Kidney capillary endothelial cell (primary cell): ENCODE measurements at regions not wholly inside any gene's neighbourhood (a gene's known extent, or its start where the extent isn't known, plus 50 kb on each side); places are given as distances from the start of the nearest gene placed in this dataset.
"Not testable (repeated sequence)": the region's sequence is repeated elsewhere in the genome, so short reads cannot be mapped to it uniquely, and the experiment has no call there.

Experiments
- DNase-seq: peaks from one replicate; pipeline ENCODE4 v3.0.0-alpha.2; 2018; ENCODE audit warnings: low spot score

DNA sequence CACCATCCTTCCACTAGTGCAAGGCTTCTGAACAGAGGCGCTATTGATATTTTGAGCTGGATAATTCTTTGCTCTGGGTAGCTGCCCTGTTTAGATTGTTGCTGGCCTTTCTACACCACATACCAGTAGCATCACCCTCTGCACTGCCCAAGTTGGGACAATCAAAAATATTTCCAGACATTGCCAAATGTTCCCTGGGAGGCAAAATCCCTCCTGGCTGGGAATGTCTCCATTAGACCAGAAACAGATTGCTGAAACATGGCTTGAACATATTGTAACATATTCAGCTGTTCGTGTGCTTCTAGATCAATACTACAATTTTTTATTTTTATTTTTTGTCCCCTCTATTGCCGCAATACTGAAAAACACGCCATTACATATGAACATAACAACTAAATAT, 174.6 kb downstream of the ABCA8 start:
- no peak for DNase-seq

DNA sequence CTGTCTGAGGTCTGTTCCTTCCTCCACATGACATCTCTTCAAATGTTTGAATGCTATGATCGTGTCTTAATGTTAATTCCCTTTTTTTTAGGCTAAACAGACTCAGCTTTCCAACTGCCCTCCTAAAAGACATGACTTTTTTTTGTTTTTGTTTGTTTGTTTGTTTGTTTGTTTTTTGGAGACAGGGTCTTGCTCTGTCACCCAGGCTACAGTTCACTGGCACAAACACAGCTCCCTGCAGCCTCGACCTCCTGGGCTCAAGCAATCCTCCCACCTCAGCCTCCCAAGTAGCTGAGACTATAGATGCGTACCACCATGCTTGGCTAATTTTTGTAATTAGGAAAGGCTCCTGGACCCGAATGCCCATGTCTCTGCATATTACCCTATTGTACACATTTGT, 176.5 kb downstream of the ABCA8 start:
- no peak for DNase-seq

DNA sequence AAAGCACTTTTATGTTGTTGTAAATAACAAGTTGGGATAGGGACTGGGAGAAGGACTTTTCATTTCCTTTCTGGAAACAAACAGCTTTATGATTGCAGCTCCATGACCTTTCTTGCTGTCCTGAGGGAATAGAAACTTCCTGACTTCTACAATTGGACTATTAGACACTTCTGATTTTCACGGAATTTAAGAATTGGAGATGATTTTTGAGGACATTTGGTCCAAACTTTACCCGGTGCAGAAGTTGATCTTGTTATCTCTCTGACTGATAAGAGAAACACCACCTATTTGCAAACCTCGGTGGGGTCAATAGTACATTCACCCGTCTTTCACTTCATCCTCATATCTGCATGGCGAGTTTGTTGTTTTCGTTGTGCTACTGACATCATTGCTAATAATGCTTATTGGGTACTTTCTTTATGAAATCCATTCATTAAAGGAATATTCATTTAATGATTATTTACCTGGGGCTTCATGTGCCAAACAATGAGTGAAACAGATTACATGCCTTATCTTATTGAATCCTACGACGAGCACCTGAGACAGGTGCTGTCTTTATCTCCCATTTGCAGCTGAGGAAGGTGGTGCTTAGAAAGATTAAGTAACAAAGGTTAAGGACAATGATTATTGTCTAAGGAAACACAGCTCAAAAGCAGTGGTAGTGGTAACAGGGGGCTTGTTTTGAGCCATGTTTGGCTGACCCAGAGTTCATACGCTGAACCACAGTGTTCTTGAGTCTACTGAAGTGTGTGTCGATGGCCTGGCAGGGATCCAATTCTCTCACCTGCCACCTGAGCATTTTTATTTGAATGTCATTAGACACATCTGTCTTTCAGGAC, 176.9 kb upstream of the FAM20A start:
- DNase-seq: no peak

DNA sequence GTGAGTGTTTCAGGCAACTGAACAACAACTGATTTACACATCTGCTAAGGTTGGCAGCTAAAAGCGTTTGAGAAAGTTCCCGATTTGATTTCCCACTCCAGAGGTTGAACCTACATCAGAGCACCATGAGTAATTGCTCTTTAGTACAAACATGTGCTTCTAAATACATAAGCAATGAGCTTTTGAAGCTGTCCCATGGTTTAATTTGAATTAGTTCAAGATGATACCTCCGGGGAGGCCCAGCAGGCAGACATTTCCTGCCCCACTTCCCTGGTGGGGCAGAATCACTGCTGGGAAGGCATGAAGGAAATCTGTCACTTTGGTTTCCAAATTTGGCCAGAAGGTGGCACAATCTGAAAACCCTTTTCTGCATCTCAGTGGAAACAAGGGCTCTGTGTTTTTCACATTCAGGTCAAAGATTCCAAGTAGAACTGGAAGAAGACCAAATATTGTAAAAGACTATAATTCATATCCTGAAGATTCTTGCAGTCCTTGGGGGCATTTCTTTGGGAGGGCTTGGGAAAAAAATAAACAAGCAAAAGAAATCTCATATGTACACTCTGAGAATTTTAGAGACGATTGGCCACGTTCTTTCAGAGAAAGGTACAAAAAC, 176.2 kb upstream of the FAM20A start:
- peak; percentile 82 for DNase-seq

DNA sequence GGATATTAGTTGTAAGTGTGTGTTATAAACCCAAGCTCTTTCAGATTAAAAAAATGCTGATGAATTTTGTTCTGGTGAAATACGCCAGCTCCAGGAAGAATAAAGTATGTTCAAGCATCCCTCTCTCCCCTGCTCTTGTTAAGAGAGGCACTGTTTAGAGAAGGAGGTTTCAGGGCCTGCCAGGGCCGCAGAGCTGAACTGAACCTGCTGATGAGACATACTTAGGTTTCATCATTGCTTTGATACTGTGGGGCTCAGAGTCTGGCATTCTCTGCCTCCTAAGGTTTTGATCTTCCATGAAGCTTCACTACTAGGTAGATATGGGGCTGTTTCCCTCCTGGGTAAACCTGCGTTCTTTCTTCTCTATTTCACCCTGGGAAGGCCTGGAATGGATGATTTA, 175.3 kb upstream of the FAM20A start:
- DNase-seq: no peak

DNA sequence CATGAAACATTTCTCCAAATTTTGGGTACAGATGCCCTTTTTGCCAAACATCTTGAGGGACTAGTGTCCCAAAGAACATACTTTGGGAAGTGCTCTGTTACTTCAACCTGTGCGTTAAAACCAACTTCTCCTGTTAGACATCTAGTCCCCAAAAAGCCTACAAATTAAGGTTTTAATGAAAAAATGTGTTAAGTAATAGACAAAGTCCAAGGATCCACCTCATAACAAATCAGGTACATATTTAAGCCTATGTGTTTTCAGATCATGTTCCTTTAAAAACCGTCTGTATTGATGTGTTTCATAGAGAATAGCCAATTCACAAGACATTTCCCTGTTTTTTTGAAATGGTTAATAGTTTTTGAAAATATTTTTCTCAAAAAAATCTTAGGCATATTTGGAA, 174.8 kb upstream of the FAM20A start:
- DNase-seq: no peak

DNA sequence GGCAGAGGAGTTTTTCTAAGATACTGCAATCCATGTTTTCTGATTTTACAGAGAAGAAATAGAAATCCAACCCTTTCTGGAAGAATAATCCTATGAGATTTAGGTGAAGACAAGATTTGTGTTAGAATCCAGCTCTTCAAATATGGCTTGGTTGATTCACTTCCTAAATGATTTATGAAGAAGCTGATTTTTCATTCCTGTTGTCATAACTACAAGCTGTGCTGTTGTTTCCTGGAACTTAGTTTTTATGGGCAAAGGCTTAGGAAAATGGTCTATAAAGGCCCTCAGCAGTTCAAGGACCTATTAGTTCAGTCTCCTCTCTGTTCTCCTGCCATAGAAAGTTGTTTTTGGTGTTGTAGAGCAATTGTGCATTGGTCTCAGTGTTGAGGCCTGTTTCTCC, 174.2 kb upstream of the FAM20A start:
- peak; percentile 41 for DNase-seq

DNA sequence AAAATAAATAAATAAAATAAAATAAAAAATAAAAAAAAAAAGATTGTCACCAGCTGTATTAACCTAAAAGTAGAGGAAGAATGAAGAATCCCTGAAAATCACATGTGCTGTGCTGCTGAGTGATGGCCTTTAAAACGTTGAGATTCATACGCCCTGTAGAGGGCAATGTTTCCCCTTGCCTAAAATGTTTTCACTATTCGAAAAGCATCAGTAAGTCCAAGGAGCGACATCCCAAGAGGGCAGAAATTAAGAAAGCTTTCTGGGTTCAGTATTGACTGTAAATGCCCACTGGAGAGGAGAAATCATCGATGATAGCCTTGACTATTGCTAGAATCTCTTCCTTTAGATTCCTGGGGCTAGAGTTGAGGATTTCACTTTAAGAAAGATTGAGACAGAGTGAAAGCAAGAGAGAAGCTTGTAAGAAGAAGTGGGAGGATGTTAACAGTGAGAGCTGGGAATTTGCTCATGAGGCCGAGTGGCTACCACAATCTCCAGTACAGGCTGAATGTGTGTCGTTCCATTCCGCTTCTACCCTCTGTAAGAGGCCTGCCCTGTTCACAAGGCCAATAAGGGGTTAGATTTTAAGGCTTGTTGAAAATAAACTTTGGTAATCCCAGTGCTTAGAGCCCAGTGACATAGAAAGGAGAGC, 170.8 kb upstream of the FAM20A start:
- DNase-seq: peak; percentile 57

DNA sequence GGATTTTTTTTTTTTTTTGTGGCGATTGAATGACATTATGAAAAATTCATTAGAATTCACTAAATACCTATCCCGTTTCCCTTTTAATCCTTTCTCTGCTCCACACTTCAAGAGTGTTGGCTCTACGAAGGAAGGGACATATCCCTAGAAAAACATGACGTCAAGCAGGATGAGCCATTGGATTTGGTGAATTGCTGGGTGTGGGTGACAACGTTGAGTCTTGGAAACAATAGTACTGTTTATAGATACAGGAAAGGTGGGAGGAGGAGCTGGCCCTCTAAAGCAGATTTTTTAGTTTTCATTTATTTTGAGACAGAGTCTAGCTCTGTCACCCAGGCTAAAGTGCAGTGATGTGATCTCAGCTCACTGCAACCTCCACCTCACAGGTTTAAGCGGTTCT, 167.6 kb upstream of the FAM20A start:
- peak; percentile 38 for DNase-seq

DNA sequence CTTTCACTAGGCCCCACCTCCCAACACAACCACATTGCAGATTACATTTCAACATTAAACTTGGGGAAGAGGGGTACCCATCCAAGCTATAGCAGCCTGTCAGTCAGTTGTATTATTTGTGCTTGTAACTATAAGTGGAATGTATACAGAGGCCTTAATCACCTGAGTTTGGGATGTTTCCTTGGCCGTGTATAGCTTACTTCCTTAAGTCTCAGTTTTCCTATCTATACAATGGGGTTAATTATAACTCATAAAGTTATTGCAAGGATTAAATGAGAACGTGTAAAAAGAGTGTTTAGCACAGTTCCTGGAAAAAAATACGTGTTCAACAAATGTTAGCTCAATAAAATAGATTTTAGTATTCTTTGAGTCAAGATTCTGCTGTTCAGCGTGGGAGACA, 165.5 kb upstream of the FAM20A start:
- DNase-seq: no peak

DNA sequence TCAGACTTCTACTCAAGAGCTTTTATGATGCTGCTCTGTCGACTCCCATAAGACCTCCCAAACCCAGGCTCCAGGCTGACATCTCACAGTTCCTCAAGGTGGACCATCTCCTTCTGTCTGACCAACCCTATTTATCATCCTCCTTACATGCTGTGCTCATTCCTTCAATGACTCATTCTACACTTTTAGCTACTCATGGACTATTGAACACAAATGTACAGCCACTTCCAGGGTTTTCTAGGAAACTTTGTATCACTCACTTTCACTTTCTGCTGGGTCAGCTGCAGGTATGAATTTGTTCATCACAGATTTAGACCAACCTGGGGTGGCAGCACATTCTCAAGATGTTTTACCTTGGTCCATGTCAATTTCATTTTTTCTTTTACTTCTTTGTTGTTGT, 162.4 kb upstream of the FAM20A start:
- DNase-seq: no peak

DNA sequence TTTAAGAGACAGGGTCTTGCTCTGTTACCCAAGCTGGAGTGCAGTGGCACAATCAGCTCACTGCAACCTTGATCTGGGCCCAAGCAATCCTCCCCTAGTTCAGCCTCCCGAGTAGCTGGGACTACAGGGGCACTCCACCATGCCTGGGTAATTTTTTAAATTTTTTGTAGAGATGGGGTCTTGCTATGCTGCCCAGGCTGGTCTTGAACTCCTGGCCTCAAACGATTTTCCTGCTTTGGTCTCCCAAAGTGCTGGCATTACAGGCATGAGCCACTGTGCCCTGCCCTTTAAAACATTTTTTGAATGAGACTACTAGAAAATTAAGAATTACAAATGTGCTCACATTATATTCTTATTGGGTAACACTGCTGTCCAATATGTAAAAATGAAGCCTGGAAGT, 161.7 kb upstream of the FAM20A start:
- DNase-seq: no peak

DNA sequence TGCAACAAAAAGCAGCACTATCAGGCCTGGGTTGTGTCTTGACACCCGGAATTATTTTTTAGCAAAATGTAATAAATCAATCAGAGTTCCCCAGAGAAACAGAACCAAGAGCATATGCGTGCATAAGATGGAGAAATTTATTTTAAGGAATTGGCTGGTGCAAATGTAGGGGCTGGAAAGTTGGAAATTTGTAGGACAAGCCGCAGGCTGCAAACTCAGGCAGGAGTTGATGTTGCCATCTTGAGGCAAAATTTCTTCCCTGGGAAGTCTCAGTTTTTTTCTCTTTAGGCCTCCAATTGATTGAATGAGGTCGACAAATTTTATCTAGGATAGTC, 158.9 kb upstream of the FAM20A start:
- DNase-seq: no peak

DNA sequence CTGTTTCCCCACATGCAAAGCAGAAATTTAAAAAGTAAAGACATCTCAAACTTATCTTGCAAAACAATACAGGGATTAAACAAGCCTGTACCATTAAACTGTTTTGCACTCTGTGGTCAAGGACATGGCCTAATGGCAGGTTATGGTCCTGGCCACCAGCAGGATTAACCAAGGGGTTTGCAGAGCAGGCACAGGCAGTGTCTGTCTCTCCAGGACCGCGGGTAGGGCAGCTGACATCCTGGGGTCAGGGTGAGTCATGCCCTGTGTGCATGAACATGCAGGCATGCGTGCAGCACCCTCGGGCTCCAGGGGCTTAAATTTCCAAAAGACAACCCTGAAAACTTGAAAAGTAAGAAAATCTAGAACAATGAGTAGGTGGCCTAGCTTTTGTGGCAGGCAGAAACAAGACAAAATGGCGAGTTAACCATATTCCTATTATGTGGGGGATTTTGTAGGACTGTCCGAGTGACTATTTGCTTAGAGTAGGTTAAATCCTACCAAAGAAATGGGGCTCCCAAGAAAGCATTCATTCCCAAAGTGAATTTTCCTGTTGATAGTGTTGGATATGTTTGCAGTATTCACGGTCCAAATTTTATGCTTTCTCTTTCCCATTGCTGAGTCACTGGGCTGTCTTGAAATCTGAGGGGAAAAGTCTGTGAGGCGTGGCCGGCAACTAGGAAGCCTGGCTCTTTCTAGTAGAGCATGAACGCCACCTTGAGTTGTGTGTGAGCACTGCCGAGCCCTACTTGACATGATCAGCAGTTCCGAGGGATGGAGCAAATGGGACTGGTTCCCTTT, 158.4 kb upstream of the FAM20A start:
- DNase-seq: peak; percentile 92

DNA sequence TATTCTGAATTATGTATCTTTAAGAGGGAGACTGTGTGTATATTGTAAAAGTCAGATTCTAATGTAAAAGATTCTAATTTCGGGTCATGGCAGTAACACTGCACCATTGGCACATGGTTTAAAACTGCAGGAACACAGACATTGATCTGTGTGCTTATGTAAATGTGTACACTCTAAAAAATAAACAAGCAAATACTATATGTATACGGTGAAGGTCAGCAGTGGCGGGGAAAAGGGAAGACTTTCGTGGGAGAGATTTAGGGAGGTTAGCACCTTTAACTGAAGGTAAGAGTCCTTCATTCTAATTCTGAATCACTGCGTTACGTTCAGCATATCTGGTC, 157.8 kb upstream of the FAM20A start:
- DNase-seq: no peak

DNA sequence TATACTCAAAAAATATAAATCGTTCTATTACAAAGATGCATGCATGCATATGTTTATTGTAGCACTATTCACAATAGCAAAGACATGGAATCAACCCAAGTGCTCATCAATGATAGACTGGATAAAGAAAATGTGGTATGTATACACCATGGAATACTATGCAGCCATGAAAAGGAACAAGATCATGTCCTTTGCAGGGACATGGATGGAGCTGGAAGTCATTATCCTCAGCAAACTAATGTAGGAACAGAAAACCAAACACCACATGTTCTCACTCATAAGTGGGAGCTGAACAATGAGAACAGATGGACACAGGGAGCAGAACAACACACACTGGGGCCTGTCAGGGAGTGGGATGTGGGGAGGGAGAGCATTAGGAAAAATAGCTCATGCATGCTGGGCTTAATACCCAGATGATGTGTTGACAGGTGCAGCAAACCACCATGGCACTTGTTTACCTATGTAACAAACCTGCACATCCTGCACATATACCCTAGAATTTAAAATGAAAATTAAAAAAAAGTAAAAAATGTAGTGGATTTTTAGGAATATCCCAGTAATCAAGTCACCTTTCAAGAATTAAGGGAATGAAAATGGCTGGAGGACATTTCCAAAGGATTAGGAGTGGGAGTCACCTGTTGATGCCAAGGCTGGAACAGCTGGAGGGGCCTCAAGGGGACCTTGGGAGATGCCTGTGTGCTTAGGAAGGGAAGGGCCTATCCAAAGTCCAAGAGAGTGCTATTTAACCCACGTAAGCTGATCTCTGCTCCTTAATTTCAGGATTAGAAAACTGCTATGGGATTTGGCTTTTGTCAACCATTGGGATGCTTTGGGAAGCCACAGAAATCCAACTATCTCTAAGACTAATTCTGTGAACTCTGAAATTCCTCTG, 156.9 kb upstream of the FAM20A start:
- not testable (repeated sequence) for DNase-seq

DNA sequence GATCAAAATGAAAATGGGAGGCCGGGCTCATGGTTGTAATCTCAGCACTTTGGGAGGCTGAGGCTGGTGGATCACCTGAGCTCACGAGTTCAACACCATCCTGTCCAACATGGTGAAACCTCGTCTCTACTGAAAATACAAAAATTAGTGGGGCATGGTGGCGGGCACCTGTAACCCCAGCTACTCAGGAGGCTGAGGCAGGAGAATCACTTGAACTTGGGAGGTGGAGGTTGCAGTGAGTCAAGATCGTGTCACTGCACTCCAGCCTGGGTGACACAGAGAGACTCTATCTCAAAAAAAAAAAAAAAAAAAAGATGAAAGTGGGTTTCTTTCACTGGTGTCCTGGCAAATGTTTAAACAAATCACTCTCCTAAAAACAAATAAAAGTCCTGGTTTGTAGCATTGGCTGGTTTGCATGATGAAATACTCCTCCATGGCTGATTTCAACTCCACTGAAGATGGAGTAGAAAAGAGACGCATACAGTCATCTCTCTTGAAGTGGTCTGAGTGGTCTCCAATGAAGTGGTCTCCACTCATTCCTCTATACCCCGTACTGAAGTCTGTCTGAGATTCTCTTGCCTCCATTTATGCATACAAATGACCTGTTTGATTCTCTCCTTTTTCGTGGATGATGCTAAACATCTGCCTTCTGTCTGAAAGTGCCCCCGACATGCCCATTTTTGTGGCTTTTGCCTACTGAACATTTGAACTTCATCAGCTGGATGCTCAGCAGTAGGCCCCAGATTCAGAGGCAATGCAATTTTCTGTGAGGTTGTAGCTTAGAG, 153.0 kb upstream of the FAM20A start:
- DNase-seq: no peak

DNA sequence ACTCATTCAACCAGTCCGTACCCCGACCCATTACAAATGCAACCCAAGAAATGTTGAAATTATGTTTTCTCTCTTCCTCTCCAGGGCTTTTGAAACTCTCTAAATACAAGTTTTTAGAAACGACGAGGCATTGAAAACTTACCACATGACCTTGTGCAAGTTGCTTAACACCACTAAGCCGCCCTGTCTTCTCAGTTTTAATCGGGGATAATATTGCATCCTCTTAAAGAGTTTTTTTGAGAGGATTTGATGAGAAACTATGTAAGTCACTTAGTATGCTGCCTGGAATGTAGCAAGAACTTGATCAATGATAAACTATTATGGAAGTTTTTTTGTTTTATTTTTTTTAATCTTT, 149.0 kb upstream of the FAM20A start:
- DNase-seq: no peak

DNA sequence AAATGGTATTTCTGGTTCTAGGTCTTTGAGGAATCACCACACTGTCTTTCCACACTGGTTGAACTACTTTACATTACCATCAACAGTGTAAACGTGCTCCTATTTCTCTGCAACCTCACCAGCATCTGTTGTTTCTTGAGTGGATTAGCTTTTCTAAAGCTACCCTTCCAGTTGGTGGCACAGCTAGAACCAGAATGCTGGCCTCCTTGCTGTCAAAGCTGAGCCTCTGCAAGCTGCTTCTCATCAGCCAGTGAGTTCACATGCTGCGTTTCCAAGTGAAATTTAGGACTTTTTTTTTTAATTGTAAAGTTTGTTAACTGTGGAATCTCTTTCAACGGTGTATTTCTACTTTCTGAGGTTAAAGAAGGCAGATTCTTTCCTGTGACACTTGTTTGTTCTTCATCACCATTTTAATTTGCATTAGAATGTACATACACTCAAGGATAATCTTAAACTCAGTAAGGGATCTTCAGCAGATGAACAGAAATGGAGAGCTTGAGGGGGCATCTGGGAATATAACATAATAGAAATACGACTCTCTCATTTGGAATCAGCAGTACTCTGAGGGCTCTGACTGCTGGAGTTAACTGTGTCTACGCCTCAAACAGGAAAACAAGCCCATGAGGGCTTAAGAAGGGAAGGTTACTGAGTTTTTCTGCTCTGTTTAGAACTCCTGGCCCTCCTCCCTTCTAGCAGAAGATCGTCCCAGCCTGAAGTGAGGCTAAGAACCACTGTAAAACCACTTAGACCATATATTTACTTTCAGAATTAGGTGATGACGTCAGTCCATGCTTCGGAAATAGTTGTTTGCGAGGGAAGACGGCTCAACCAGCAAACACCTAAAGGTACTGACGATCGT, 148.4 kb upstream of the FAM20A start:
- DNase-seq: no peak

DNA sequence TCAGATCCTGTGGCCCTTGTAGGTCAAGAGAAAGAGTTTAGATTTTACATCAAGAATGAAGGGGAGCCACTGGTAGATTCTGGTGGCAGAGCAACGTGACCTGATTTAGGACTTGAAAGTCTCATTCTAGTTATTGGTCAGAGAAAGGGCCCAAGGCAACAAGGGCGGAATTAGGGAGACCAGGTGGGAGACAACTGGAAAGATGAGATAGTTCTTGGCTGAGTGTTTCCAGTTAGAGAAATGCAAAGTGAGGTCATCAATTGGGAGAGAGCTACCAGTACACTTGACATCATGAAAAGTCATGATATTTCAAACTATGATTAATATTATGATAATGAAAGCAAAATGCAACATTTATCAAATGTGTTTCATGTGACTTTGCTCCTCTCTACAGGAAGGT, 147.2 kb upstream of the FAM20A start:
- no peak for DNase-seq
